Panc1 (cell line): ENCODE measurements at regions not wholly inside any gene's neighbourhood (a gene's known extent, or its start where the extent isn't known, plus 50 kb on each side); places are given as distances from the start of the nearest gene placed in this dataset.

Experiments used
- ATAC-seq: fragments of 200-7000 bp; cut with Tn5 transposase; 2 replicates; pipeline ENCODE4 v1.9.1; 2020; ENCODE audit warnings: mild to moderate bottlenecking, moderate library complexity
- BruUV-seq: library from RNA; stranded (reverse); fragments of 400-500 nt; replicated peaks from 2 replicates; lab custom pipeline; 2021; lab: Mats Ljungman, UMichigan
- CTCF ChIA-PET: fragments of 300-600 bp; sonication (Branson Sonifier 250); formaldehyde crosslinking; loops from one replicate; lab custom pipeline; 2022; ENCODE audit warnings: antibody characterized with exemption; lab: Charles Lee
- POLR2A ChIA-PET: fragments of 300-600 bp; sonication (Branson Sonifier 250); formaldehyde crosslinking; loops from one replicate; lab custom pipeline; 2022; ENCODE audit warnings: antibody characterized with exemption; lab: Charles Lee
- DNase-seq: peaks from one replicate; pipeline ENCODE4 v3.0.0-alpha.2; 2010; ENCODE audit warnings: low read depth, low spot score
- H3K27ac ChIP-seq: 2 replicates; pipeline ENCODE4 v1.5.1; 2011; ENCODE audit warnings: mild to moderate bottlenecking, low read length, inconsistent platforms
- H3K27me3 ChIP-seq: fragments of 200-500 bp; sonication (Bioruptor generic); 2 replicates; pipeline ENCODE4 v1.6.0; 2014; ENCODE audit warnings: low read length, inconsistent platforms; ENCODE audit not compliant: control insufficient read depth, insufficient read depth
- H3K36me3 ChIP-seq: fragments of 200-500 bp; sonication (Bioruptor generic); 2 replicates; pipeline ENCODE4 v1.5.1; 2014; ENCODE audit warnings: inconsistent platforms, mild to moderate bottlenecking, low read length, moderate library complexity; ENCODE audit not compliant: control insufficient read depth, insufficient read depth
- H3K4me1 ChIP-seq: 2 replicates; pipeline ENCODE4 v1.5.1; 2011; ENCODE audit warnings: inconsistent platforms, mild to moderate bottlenecking, low read length, moderate library complexity; ENCODE audit not compliant: control insufficient read depth, insufficient read depth
- H3K4me3 ChIP-seq, 2 experiments: 2 replicates each; pipeline ENCODE4 v1.5.1; 2011 to 2012; ENCODE audit warnings: low read depth in 2 of 2, low read length in 2 of 2, mild to moderate bottlenecking in 2 of 2, inconsistent platforms in 1 of 2, moderate library complexity in 1 of 2
- H3K9me3 ChIP-seq: fragments of 200-500 bp; sonication (Bioruptor generic); 2 replicates; pipeline ENCODE4 v1.5.1; 2014; ENCODE audit warnings: low read depth, mild to moderate bottlenecking, inconsistent platforms, low read length, moderate library complexity; ENCODE audit not compliant: control insufficient read depth, insufficient read depth
- POLR2AphosphoS5 ChIP-seq: IDR thresholded peaks from 2 replicates; pipeline ENCODE4 v1.6.1; 2012; ENCODE audit warnings: mild to moderate bottlenecking, low read depth, low read length, moderate library complexity
- SIN3A ChIP-seq: IDR thresholded peaks from 2 replicates; pipeline ENCODE4 v1.6.1; 2012; ENCODE audit warnings: low read depth, mild to moderate bottlenecking, low read length, moderate library complexity, borderline replicate concordance; ENCODE audit not compliant: insufficient read depth
- TCF7L2 ChIP-seq: IDR thresholded peaks from 2 replicates; pipeline ENCODE4 v1.6.1; 2011; ENCODE audit warnings: mild to moderate bottlenecking, low read depth, low read length, inconsistent platforms
- in situ Hi-C: cut with HindIII; loops from 2 replicates; pipeline ENCODE4 v1.10.0; 2016; ENCODE audit warnings: low sequenced_read_pairs, low pct_unique_long_range_greater_than_20kb
- intact Hi-C: fragments of 100-400 bp; cut with micrococcal nuclease; formaldehyde crosslinking; loops from one replicate; pipeline ENCODE4 v1.10.0; 2022; ENCODE audit not compliant: unreplicated experiment
- TF ChIP-seq, protein P1 (sequence below), 2 experiments: IDR thresholded peaks; 2 replicates each; pipeline ENCODE4 v1.6.1; 2011 to 2012; ENCODE audit warnings: low read depth in 2 of 2, control low read depth in 1 of 2, low read length in 1 of 2, mild to moderate bottlenecking in 1 of 2, moderate library complexity in 1 of 2; ENCODE audit not compliant: insufficient read depth in 1 of 2
- TF ChIP-seq, protein P2 (sequence below): fragments of 450-650 bp; IDR thresholded peaks from 2 replicates; pipeline ENCODE4 v1.5.1; 2017; ENCODE audit warnings: mild to moderate bottlenecking

DNA sequence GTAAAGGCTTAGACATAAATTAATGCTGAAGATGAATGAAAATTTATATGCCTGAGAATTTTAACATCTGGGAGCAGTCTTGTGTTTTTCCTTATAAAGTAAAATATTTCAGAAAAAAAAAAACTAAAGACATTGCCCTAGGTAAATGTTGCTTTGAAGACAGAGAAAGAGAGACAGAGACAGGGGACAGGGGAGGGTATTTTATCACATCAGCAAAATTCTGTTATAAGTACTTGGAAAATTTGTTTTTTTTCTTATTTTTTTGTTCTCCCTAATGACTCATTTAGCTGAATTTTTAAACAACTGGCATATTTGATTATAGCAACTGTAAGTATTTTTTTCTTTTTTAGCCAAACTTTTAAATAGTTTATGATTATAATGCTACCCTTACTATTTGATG lies 1540.6 kb upstream of the GBE1 start:
- Histone ChIP-seq H3K4me3 (no peak overlapping the region), H3K27ac (no peak overlapping the region), H3K27me3 (no peaks in the 10 kb centered on the region), H3K9me3 (no peaks in the 10 kb centered on the region), H3K36me3 (no peaks in the 10 kb centered on the region), H3K4me1 (no peaks in the 10 kb centered on the region)
- ChIA-PET POLR2A (no interaction called here), CTCF (no interaction called here)
- DNase-seq: no peak
- BruUV-seq: no TSS peak
- in situ Hi-C loops: no loop called here
- ATAC-seq: no peak
- intact Hi-C loops: no loop called here
- no peak for TF ChIP-seq POLR2AphosphoS5
- TF ChIP-seq SIN3A: no peak
- TF ChIP-seq, protein P1, sequence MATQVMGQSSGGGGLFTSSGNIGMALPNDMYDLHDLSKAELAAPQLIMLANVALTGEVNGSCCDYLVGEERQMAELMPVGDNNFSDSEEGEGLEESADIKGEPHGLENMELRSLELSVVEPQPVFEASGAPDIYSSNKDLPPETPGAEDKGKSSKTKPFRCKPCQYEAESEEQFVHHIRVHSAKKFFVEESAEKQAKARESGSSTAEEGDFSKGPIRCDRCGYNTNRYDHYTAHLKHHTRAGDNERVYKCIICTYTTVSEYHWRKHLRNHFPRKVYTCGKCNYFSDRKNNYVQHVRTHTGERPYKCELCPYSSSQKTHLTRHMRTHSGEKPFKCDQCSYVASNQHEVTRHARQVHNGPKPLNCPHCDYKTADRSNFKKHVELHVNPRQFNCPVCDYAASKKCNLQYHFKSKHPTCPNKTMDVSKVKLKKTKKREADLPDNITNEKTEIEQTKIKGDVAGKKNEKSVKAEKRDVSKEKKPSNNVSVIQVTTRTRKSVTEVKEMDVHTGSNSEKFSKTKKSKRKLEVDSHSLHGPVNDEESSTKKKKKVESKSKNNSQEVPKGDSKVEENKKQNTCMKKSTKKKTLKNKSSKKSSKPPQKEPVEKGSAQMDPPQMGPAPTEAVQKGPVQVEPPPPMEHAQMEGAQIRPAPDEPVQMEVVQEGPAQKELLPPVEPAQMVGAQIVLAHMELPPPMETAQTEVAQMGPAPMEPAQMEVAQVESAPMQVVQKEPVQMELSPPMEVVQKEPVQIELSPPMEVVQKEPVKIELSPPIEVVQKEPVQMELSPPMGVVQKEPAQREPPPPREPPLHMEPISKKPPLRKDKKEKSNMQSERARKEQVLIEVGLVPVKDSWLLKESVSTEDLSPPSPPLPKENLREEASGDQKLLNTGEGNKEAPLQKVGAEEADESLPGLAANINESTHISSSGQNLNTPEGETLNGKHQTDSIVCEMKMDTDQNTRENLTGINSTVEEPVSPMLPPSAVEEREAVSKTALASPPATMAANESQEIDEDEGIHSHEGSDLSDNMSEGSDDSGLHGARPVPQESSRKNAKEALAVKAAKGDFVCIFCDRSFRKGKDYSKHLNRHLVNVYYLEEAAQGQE (IDR thresholded peaks at IDR 0.05; ENCODE audit: insufficient read depth in 1 of 2, low read depth in 2 of 2, low read length in 1 of 2): no peak
- no peak for TF ChIP-seq TCF7L2
- TF ChIP-seq, protein P2, sequence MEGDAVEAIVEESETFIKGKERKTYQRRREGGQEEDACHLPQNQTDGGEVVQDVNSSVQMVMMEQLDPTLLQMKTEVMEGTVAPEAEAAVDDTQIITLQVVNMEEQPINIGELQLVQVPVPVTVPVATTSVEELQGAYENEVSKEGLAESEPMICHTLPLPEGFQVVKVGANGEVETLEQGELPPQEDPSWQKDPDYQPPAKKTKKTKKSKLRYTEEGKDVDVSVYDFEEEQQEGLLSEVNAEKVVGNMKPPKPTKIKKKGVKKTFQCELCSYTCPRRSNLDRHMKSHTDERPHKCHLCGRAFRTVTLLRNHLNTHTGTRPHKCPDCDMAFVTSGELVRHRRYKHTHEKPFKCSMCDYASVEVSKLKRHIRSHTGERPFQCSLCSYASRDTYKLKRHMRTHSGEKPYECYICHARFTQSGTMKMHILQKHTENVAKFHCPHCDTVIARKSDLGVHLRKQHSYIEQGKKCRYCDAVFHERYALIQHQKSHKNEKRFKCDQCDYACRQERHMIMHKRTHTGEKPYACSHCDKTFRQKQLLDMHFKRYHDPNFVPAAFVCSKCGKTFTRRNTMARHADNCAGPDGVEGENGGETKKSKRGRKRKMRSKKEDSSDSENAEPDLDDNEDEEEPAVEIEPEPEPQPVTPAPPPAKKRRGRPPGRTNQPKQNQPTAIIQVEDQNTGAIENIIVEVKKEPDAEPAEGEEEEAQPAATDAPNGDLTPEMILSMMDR: no peak

DNA sequence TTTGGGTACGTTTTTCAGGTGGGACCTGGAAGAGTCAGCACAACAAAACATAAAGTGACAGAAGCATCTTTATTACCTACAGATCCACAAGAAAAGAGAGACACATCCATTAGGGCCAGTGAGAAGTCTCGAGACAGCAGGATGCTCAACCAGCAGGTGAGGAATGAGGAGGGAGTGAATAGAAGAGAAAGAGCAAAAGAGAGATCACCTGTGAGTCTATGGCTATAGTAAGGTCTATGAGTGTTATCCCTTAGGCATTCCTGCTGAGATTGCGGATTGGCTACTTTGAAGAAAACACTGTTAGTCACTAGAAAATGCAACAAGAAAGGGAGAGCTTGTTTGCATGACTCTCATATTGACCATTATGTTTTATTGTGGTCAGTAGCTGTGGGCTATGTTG lies 1556.2 kb upstream of the GBE1 start:
- TF ChIP-seq, protein P2: no peak
- TF ChIP-seq POLR2AphosphoS5 (no peak), TCF7L2 (no peak), SIN3A (no peak)
- TF ChIP-seq, protein P1 (IDR thresholded peaks at IDR 0.05; ENCODE audit: insufficient read depth in 1 of 2, low read depth in 2 of 2, low read length in 1 of 2): no peak
- intact Hi-C loops (no loop called here), in situ Hi-C loops (no loop called here)
- ChIA-PET POLR2A (no interaction called here), CTCF (interaction anchor here (0.6 kb wide), 1 partner anchor 1015 kb away, joined by 3 read pairs; no protein-coding TSS in a partner anchor)
- no peak for ATAC-seq
- no peaks in the 10 kb centered on the region for H3K36me3 ChIP-seq
- H3K27ac ChIP-seq: no peak overlapping the region
- H3K9me3 ChIP-seq: no peaks in the 10 kb centered on the region
- no peaks in the 10 kb centered on the region for H3K27me3 ChIP-seq
- H3K4me1 ChIP-seq: no peaks in the 10 kb centered on the region
- H3K4me3 ChIP-seq: no peak overlapping the region
- DNase-seq: no peak
- no TSS peak for BruUV-seq
